GM18520 (cell line): ENCODE measurements at regions not wholly inside any gene's neighbourhood (a gene's known extent, or its start where the extent isn't known, plus 50 kb on each side); places are given as distances from the start of the nearest gene placed in this dataset.

Experiments
- ATAC-seq: cut with Tn5 transposase; IDR thresholded peaks from one replicate; pipeline ENCODE4 v1.9.1; 2021; ENCODE audit not compliant: unreplicated experiment

DNA sequence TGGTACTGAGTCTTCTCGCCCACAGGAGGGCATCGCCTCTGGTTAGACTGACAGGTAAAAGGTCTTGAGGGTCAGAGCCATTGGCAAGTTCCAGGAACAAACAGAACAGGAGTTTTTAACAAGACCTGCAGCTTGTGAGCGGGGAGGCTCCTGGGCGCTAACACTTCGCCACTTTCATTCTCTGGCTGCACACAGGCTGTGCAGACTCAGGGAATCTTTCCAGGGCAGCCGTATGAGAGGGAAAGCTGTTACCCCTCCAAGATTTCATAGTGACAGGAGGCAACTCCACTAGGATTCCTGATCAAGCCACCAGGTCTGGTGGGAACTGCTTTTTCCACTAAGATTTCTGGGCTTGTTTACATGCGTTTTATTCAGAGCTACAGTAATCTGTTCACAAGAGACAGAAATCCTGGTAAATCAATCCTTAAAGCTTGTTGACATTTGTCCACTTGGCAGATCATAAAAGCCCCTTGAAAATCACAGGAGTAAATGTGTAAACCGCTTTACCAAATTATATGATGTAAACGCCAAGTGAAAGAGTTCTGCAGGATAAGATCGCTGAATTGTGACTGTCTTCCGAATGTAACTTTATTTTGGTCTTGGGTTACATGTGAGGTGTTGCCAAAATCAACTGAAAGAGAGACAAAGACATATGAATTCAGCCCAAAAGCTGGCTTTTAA is 190.6 kb downstream of the MZT1 start:
- no peak for ATAC-seq

GRCh38 chr13:72534951-72535640 is 192.3 kb downstream of the MZT1 start:
- no peak for ATAC-seq

- no peak for ATAC-seq
Measured at GRCh38 chr13:72530471-72530870, 197.0 kb downstream of the MZT1 start.

- ATAC-seq: no peak
Measured at GRCh38 chr13:72527333-72527732, 200.1 kb downstream of the MZT1 start.

GRCh38 chr13:72523593-72523992 is 203.8 kb downstream of the MZT1 start:
- ATAC-seq: no peak

- ATAC-seq: no peak
Measured at GRCh38 chr13:72523049-72523448, 204.4 kb downstream of the MZT1 start.

DNA sequence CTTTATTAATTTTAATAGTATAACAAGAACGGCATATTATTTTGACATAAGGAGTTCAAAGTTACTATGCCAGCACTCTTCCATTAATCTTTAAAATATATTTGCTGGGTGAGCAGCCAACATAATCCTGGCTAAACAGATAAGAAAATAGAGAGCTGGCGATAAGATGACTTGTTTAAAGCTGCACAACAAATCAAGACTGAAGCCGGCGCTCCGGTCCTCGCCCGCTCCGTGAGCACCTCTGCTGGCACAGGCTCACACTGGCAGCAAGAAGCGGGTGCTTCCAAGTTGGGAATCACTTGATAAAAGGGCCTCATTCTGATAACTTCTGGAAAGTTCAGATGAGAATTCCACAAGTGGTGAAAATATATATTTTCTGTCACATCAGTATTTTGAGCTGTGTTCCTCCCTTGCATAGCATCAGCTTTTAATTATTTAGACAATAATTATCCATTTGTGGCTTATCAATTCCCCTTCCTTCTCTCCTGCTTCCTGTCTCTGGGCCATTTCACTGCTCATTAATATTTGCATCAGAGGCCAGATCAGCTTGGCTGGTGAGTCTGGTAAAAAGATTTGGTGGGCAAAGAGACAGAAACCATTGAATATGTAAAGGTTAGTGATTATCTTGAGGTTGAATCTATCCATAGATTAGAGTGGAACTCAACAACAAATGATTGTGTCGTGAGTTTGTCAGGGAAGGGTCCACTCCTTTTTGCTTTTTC is 205.3 kb downstream of the MZT1 start:
- no peak for ATAC-seq

GRCh38 chr13:72514146-72514545 is 213.3 kb downstream of the MZT1 start:
- ATAC-seq: no peak

DNA sequence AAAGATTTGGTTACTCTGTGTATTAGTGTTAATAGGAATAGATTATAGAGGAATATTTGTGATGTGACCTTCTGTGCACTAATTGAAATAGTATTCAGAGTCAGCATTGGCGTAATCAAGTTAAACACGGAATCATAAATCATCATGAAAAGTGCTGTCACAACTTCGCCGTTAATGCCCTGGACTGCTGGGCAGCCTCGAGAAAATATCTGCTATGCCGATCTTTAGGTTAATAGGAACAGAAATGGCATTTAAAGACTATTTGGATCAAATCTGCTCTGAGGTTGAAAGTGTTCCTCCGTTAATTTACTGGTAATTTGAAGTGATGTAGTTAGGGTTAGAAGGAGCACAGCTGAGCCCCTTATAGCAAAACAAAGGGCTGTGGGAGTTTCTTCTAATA is 219.0 kb downstream of the MZT1 start:
- ATAC-seq: no peak

DNA sequence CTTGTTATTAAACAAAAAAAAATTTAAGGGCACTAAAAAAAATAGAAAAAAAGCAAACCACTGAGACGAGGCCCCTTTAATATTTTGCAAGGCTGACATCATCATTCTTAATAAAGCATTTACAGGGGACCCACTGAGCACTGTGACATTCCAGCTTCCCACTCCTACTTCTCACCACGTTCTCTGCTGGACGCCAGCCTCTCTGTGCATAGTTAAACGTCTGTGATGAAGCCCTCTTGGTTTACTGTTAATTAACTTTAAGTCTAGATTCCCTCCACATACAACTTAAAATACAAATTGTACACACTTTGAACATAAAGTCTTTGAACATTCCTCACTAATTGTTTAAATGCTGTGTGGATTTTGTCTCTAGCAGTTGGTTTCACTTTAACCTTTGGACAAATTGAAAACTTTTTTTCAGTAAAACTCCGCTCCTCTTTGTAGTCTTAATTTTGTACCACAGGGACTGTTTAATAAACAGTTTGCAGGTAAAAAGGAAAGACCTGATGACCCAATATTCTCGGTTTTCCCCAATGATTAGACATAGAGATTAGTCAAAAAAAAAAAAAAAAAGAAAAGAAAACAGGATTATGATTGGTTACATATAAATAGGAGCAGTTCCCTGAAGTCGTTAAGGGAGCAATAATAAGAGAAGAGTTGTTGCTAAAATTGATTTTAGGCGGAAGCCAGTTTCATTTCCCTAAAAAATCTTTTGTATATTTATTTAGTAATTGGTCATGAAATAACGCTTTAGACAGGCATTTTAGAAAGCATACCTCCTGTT is 219.8 kb downstream of the MZT1 start:
- no peak for ATAC-seq

- ATAC-seq: no peak
Measured at GRCh38 chr13:72506706-72507105, 220.7 kb downstream of the MZT1 start.

DNA sequence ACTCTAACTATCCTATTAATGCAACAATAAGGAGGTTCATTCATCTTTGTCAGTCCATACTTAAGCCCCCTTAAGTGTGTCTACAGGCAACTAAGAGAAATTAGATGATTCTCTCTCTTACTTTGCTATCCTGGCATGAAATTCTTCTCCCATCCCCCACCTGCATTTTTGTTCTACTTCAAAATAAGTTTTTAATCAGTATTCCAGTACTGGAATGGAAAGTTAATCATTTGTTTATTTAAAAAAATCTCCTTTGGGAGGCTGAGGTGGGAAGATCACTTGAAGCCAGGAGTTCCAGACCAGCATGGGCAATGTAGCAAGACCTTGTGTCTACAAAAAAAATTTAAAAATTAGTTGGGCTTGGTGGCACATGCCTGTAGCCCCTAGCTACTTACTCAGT is 222.1 kb downstream of the MZT1 start:
- ATAC-seq: no peak

GRCh38 chr13:72504131-72504841 is 223.1 kb downstream of the MZT1 start:
- ATAC-seq: no peak

GRCh38 chr13:72500851-72501250 is 226.6 kb downstream of the MZT1 start:
- ATAC-seq: no peak

- no peak for ATAC-seq
Measured at GRCh38 chr13:72495681-72496080, 231.7 kb downstream of the MZT1 start.

GRCh38 chr13:72489751-72490150 is 237.7 kb downstream of the MZT1 start:
- ATAC-seq: no peak

GRCh38 chr13:72473321-72473720 is 254.1 kb downstream of the MZT1 start:
- ATAC-seq: no peak

- ATAC-seq: no peak
Measured at GRCh38 chr13:72469906-72470305, 257.5 kb downstream of the MZT1 start.

- ATAC-seq: no peak
Measured at GRCh38 chr13:72463561-72463960, 263.9 kb downstream of the MZT1 start.

- ATAC-seq: no peak
Measured at GRCh38 chr13:72462726-72463125, 264.7 kb downstream of the MZT1 start.

- no peak for ATAC-seq
Measured at GRCh38 chr13:72462166-72462565, 265.3 kb downstream of the MZT1 start.
